Immature natural killer cell (primary cell): ENCODE measurements at regions not wholly inside any gene's neighbourhood (a gene's known extent, or its start where the extent isn't known, plus 50 kb on each side); places are given as distances from the start of the nearest gene placed in this dataset.

ENCODE experiments used
- DNase-seq, 3 donors: peaks; one replicate each; pipeline ENCODE4 v3.0.0; 2022; ENCODE audit warnings: mixed read lengths in 1 of 3
- H3K27ac Mint-ChIP-seq, 6 donors: one replicate each; pipeline ENCODE4 v1.8.0; 2020; ENCODE audit warnings: mixed read lengths in 6 of 6, mild to moderate bottlenecking in 5 of 6, inconsistent platforms in 4 of 6, moderate library complexity in 3 of 6
- H3K27me3 Mint-ChIP-seq, 3 donors: one replicate each; pipeline ENCODE4 v1.8.0; 2020 to 2021; ENCODE audit warnings: low read depth in 3 of 3, mild to moderate bottlenecking in 3 of 3, mixed read lengths in 3 of 3, moderate library complexity in 3 of 3, inconsistent platforms in 1 of 3
- H3K36me3 Mint-ChIP-seq, 3 donors: one replicate each; pipeline ENCODE4 v1.8.0; 2020; ENCODE audit warnings: mixed read lengths in 3 of 3, inconsistent platforms in 2 of 3, mild to moderate bottlenecking in 2 of 3
- H3K4me1 Mint-ChIP-seq, 2 donors: one replicate each; pipeline ENCODE4 v1.8.0; 2020; ENCODE audit warnings: inconsistent platforms in 2 of 2, mild to moderate bottlenecking in 2 of 2, mixed read lengths in 2 of 2, moderate library complexity in 1 of 2
- H3K4me3 Mint-ChIP-seq, 5 donors: one replicate each; pipeline ENCODE4 v1.8.0; 2020; ENCODE audit warnings: mild to moderate bottlenecking in 5 of 5, mixed read lengths in 5 of 5, inconsistent platforms in 3 of 5, moderate library complexity in 3 of 5
- H3K9me3 Mint-ChIP-seq, 6 donors: one replicate each; pipeline ENCODE4 v1.8.0; 2020; ENCODE audit warnings: mild to moderate bottlenecking in 6 of 6, mixed read lengths in 6 of 6, inconsistent platforms in 4 of 6, moderate library complexity in 3 of 6

DNA sequence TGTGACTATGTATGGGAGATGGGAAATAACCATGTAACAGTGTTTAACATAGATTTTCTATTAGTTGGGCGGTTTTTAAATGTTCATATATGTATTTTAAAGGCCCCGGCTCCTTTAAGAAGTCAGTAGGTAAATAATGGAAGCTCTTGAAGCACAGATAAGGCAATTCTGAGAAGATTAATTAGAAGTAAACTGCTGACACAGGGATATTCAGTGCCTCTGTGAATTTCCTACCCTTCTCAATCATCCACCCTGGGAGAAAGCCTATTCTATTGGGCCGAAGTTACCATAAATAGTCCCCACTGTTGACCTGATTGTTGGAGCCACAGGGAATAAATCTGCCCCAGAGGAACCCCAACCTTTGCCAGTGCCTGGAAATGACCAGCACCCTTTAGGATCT lies 56.8 kb upstream of the SIX3 start:
- Mint-ChIP-seq H3K9me3 (peaks cover 0 to 2% (median 0%) of the 10 kb centered on the region in 6 donors), H3K4me3 (no peak overlapping the region), H3K27ac (no peak overlapping the region)

DNA sequence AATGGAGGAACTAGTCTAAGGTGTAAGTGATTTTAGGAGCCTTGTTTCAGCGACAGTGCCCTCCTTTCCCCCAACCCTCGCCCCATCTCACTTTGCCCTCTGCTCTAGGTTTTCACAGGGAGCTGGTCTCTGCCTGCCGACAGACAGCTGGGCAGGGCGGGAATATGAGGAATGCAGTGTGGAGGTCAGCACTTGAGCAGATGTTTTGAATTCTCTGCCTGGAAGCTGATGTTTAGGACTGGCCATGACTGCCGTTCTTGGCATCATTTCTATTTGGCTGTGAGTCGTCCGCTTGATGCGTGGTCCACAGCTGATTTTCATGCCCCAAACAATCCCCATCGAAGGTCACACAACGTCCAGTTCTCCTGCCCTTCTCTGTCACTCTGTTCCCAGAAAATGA lies 55.1 kb upstream of the SIX3 start:
- H3K9me3 Mint-ChIP-seq = peaks cover 0 to 2% (median 0%) of the 10 kb centered on the region in 6 donors

More for the DNA sequence above, 56.8 kb upstream of the SIX3 start:
- Mint-ChIP-seq H3K36me3 (no peaks in the 10 kb centered on the region), H3K27me3 (peaks cover 0 to 8% (median 0%) of the 10 kb centered on the region in 3 donors), H3K4me1 (no peaks in the 10 kb centered on the region)
- DNase-seq = no peak

DNA sequence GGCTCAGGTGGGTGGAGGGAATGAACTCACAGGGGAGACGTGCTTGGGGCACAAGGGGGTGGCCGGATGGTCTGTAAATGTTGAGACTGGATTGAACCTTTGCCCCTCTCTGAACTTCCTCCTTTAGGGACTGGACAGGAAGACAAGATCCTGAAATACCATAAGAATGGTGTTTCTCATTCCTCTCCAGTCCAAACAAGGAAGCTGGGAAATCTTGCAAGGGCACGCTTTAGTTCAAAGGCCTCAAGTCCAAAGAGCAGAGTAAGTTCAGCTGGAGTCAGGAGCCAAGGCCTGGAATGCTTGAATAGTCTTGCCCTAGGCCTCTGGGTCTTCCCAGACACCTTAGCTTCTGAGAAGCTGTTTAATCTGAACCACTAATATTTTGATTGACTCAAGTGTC lies 52.4 kb upstream of the SIX3 start:
- Mint-ChIP-seq H3K36me3 (no peaks in the 10 kb centered on the region), H3K4me3 (no peak overlapping the region), H3K27ac (no peak overlapping the region), H3K27me3 (peaks cover 0 to 5% (median 0%) of the 10 kb centered on the region in 3 donors), H3K9me3 (peaks cover 0 to 10% (median 1%) of the 10 kb centered on the region in 6 donors), H3K4me1 (no peaks in the 10 kb centered on the region)
- DNase-seq = no peak

More for the DNA sequence above, 55.1 kb upstream of the SIX3 start:
- no peak overlapping the region for H3K4me3 Mint-ChIP-seq
- no peaks in the 10 kb centered on the region for H3K36me3 Mint-ChIP-seq
- no peak overlapping the region for H3K27ac Mint-ChIP-seq
- no peaks in the 10 kb centered on the region for H3K4me1 Mint-ChIP-seq
- DNase-seq = no peak
- peaks cover 0 to 5% (median 0%) of the 10 kb centered on the region in 3 donors for H3K27me3 Mint-ChIP-seq
